ENCODE measurements at regions not wholly inside any gene's neighbourhood (a gene's known extent, or its start where the extent isn't known, plus 50 kb on each side); places are given as distances from the start of the nearest gene placed in this dataset.

GRCh38 chr9:115261656-115262081 lies 143.7 kb upstream of the TNC start:
- no peak for DNase-seq

GRCh38 chr9:115262477-115262876 lies 144.5 kb upstream of the TNC start:
- DNase-seq: peak in 1 of 2 experiments; percentile 38

- DNase-seq: no peak
Observed at GRCh38 chr9:115262952-115263351, 145.0 kb upstream of the TNC start.

- DNase-seq: no peak
Observed at GRCh38 chr9:115263371-115264075, 145.6 kb upstream of the TNC start.

GRCh38 chr9:115264313-115264712 lies 146.4 kb upstream of the TNC start:
- DNase-seq: no peak

- DNase-seq: no peak
Observed at GRCh38 chr9:115267790-115268189, 149.8 kb upstream of the TNC start.

- DNase-seq: no peak
Observed at GRCh38 chr9:115275753-115276152, 157.8 kb upstream of the TNC start.

GRCh38 chr9:115276621-115277020 lies 158.7 kb upstream of the TNC start:
- DNase-seq: no peak

GRCh38 chr9:115277301-115277700 lies 159.3 kb upstream of the TNC start:
- DNase-seq: no peak

- no peak for DNase-seq
Observed at GRCh38 chr9:115278326-115279035, 160.5 kb upstream of the TNC start.

- no peak for DNase-seq
Observed at GRCh38 chr9:115283395-115283794, 165.4 kb upstream of the TNC start.

GRCh38 chr9:115285836-115286235 lies 167.9 kb upstream of the TNC start:
- no peak for DNase-seq

- DNase-seq: no peak
Observed at GRCh38 chr9:115286411-115286810, 168.5 kb upstream of the TNC start.

GRCh38 chr9:115289757-115290208 lies 171.8 kb upstream of the TNC start:
- DNase-seq: no peak

GRCh38 chr9:115291841-115292240 lies 173.9 kb upstream of the TNC start:
- no peak for DNase-seq

GRCh38 chr9:115292584-115293279 lies 174.8 kb upstream of the TNC start:
- DNase-seq: no peak

GRCh38 chr9:115295734-115296133 lies 177.8 kb upstream of the TNC start:
- no peak for DNase-seq

- no peak for DNase-seq
Observed at GRCh38 chr9:115296831-115297565, 179.0 kb upstream of the TNC start.

GRCh38 chr9:115300116-115300515 lies 182.2 kb upstream of the TNC start:
- DNase-seq: no peak

GRCh38 chr9:115300874-115301273 lies 182.9 kb upstream of the TNC start:
- DNase-seq: no peak

GRCh38 chr9:115301581-115301980 lies 183.6 kb upstream of the TNC start:
- no peak for DNase-seq

- DNase-seq: no peak
Observed at GRCh38 chr9:115305543-115305942, 187.6 kb upstream of the TNC start.

- no peak for DNase-seq
Observed at GRCh38 chr9:115306865-115307264, 188.9 kb upstream of the TNC start.
